Central memory CD4-positive, alpha-beta T cell (primary cell): ENCODE measurements at regions not wholly inside any gene's neighbourhood (a gene's known extent, or its start where the extent isn't known, plus 50 kb on each side); places are given as distances from the start of the nearest gene placed in this dataset.

Experiments used
- DNase-seq: peaks from one replicate; pipeline ENCODE4 v3.0.0; 2022

DNA sequence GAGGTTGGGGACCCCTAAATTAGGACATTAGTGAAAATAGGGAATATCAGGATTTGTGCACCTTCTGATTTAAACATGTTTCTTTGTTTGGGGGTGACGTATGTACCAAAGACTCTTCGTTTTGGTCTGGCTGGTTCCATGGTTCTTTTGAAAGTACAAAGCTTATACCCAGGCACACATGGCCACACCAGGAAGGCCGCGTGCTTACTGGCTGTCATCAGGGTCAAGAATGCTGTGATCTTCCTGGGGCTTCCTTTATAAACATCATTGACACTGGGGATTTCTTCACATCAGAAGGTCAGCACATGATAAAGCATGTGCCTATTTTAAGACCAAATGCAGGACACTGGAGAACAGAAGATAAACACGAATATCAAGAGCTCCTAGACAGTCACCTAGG lies 230.6 kb upstream of the ID2 start:
- DNase-seq: no peak

DNA sequence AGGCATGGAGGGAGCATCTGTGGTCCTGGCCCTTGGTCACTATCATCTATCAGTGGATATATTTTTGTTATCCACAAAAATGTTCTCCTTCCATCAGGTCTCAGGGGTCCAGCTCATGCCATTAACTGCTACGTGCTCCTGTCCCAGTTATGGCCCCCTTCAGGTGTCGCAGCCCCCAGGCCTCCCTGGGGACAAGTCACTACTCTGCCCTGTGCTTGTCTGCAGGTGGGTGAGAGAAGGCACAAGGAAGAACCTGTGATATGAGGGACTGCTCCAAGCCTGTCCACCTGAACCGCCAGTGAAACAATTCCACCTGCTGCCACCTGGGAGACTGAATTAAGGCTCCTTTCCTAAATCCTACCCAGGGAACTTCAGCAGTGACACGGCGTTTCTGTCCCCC lies 229.6 kb upstream of the ID2 start:
- no peak for DNase-seq

DNA sequence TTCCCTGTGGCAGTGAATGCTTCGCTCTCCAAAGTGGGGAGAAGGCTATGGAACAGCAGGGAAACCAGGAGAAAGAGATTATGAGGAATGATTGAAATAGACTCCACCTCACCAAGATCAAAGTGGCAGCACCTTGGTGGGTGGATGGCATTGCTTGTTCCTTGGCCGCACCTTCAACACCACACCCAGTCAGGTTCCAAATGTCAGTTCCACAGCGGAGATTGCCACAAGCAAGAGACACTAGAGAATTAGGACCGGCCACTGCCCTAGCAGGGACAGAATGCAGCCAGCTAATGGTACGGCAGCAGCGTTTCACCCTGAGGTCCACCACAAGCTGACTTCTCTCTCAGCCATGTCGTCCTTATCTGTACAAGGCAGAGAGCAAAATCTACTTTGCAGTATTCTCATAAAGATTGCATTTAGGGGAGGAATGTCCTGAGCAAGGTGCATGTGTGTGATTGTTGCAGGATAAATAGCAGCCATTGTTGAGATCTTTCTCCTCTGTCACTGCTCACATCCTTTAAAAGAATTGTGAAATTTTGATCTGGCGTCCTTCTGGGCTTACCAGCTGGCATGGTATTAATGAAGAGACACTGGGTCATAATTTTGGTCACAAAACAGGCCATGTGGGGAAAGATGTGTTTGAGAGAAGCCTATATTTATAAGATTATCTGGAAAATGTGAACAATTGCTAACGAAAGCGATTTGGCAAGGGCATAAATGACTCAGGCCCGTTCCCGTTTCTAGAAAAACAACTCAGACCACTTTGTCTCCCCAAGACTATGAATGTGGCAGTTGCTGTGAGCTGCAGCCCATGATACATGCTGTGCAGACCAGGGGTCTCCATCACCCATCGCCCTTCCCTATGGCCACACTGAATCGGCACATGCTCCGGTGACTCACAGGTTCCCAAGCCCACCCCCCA lies 228.6 kb upstream of the ID2 start:
- DNase-seq: no peak

DNA sequence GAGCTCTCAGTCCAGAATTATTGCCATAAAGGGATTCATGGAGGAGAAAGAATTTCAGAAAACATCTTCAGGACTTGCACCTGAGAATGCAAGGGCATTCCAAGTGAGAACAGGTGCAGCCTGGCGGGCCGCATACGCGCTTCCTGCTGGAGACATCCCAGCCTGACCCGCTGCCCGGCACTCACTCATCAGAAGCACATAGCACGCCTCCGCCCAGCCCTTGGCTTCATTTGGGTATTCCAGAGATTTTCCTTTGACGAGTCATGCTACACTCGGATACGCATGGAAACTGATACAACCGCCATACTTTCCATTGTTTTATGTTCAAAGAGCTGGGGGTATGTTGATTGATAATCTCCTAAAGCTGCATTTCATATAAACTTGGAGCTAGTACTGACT lies 228.0 kb upstream of the ID2 start:
- DNase-seq: no peak

DNA sequence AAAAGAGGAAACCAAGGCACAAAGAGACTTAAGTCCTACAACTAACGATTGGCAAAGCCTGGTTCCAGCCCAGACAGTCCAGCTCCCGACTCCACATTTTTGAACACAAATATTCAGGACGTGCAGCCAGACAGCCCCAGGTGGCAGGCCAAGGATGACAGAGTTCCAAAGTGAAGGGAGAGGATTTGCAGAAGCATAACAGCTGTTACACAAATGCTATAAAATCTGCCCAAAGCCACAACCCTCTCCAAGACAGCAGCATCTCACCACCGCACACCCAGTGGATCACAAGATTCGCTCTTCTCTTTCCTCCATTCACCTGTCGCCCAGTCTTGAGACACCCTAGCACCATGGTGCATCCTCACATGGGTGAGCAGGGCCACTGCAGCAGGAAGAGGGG lies 227.1 kb upstream of the ID2 start:
- no peak for DNase-seq

DNA sequence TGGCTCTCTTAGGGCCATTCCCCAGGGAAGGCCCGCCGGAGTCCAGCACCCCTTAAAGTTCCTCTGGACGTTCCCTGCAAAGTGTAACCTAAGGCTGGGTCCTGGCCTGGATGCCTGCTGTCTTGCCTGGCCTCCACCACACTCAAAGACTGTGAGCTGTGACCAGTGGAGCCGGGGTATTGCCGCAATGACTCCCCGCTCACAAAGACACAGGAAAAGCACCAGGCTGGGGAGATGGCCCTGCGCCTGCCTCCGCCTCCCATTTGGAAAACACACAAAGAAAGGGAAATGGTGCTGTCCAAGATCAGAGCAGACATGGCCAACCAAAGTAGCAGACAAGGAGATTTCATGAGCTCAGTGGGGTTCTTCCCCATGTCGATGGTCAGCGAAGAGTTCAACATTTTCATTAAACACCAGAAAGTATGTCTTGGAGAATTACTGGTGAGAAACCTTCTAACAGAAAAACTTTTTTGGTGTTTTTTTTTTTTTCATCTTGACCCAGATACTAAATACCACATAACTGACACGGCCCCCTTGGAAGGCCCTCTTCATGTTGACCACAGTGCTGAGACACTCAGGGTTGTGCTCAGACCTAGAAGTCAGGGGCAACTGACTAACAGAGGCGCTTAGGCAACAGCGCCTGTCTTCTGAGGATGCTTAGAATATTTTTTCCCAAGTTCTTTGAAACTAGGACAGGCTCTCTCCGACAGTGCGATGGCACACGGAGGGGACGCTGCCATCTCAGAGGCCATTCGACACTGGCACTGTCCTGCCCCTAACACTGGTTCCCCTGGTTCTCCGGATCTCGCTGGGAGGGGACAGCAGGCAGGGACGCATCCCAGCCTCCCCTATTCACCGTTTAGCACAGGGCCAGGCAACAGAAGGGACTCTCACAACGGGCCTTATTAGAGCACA lies 226.4 kb upstream of the ID2 start:
- no peak for DNase-seq

DNA sequence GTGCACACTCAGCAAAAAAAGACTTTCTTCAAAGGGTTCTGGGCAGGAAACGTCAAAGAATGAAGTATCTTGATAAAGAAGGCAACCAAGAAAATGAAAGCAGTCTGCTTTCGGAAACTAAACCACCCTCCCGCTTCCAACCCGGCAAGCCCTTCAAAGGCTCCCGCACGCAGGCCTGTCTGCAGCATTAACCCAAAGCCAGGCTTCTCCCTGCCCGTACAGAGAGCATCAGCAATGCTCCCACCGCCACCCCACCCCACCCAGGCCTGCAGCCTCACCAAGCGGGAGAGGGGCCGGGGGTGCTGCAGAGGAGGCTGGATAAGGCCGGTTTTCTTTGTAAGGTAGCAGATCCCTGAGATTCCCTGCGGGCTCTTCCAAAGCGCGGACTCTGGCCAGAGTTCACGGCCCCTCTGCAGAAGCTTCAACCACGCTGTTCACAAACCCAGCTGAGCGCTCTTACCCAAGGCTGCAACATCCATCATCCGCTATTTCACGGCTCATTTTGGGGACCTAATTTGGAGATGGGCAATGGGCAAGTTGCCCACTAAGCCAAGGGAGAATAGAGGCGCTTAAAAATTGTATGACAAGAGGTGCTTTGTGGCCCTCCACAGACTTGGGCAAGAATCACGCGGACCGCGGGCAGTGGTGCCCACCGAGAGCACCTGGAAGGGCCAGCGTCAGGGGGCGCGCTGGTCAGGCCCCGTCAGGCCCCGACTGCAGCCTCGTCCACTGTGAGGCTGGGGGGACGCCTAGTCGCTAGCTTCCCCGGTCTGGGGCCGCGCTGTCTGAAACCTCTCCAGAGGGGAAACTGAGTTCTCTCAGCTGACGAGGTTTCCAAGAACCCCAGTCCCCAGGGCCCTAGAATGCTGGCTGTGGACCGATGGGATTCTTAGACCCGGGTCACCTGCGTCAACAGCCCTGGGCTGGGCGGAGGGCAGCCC lies 225.4 kb upstream of the ID2 start:
- peak; percentile 76 for DNase-seq

DNA sequence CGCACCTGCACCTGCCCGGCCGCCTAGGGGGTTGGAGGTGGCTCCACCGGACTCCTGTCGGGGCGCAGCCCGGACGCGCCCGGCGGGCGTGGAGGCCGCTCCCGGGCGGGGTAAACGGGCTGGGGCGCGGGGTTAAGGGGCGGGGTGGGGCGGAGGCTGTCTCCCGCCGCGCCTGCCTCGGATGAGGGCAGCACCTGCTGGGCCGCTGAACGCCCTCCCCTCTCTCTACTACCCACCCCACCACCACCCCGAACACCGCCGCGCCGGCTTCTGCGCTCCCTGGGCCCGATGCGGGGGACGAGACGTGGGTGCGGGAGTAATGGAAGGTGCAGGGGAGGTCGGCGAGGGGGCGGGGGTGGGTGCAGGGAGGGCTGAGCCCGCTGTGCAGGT lies 224.8 kb upstream of the ID2 start:
- peak; percentile 40 for DNase-seq

DNA sequence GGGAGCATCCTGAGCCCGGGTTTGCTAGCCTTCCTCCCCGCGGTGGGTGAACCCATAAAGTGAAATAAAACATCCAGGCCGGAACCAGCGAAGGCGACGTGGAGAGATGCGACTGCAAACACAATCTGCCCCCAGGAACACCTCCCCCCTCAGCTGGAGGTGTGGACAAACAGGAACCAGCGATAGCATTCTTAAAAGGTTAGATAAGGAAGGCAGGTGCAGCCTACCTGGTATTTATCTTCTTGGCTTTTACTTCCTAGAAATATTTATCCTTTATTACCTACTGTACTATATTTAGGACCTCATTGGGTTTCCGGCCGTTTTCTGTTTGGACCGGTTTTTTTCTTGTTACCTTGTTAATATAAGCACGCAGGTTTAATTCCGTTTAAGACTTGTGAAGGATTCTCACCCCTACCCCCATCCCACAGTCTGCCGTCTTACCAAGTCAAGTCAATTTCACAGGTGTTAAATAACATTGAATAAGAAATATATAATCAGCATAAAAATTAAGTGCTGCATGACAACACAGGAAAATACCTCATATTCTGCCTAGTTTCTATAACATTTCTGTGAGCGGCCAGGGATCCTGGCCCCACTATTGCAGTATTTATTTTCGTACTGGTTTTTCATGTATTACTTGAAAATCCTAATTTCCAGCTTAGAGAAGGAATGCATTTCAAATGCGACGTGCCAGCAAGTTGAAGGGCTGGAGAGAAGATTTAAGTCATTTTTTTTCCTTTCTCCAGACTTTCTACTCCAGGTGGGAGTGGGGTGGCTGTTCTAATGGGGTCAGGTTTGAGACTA lies 224.0 kb upstream of the ID2 start:
- peak; percentile 44 for DNase-seq

DNA sequence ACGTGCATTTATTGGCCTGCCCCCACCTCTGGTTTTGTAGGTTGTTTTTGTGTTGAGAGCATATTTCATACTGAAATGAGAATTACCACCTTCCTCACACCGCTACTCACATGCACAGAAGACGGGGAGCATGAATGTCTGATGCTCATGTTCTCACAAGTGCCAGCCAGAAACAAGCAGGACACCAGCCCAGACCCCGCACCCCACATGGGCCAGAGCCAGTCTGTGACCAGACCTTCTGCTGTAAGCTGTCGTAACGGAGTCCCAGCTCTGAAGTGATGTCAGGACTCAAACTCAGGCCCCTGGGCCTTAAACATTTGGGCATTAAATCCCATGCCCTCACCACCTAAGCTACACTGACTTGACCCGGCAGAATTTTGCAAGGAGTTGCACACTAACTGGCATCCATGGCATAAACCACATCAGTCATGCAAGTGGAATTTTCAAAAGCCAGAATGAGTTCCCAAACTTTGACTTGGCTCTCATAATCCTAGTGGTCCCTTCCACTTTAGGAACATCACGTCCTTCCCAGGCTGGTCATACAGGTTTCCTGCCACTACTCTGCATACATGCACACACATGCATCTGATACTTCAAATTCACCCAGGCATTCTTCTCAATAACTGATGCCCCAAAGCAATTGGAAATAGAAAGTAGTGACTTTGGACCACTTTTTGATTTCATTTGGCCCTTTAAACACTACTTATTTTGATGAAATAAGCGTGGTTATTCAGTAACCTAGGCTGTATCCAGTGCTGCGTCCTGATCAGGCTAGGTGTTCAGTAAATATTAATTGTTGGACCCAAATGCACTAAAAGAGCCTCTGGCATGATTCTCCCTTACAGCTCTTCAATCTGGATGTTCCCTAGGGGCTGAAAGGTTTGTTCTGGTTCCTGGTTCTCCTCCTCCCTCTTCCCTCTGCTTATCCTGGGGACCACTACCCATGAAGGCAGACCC lies 223.1 kb upstream of the ID2 start:
- no peak for DNase-seq

DNA sequence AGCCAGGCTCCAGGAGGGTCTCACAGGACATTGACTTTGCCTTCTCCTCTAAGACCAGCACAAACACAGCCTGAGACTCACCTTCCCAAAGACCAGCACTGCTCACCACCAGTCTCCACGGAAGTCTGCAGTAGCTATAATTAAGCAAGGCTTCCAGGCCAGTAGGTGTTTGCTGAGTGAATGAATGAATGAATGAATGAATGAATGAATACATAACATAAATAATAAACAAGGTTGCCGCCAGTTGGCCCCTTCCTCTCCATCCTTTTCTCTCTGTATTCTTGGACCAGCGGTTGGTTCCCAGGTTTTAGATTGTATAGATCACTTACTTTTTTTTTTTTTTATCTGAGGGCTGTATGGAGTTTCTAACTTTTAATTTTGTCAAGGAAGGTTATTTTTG lies 222.4 kb upstream of the ID2 start:
- no peak for DNase-seq

DNA sequence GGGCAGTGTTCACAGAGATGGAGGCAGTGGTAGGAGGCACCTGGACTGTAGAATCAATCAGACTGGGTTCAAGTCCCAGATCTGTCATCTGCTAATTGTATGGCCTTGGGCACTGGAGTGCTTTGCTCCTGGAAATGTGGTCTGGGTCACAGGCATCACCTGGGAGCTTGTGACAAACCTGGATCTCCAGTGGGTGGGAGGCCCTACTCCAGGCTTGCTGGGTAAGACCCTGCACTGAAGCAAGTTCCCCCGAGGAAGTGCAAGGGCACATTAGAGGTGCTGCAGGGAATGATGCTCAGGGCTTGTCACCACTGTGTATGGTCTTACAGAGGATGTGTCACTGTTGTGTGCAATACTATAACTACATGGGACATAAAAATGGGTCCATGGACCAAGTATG lies 220.5 kb upstream of the ID2 start:
- no peak for DNase-seq

DNA sequence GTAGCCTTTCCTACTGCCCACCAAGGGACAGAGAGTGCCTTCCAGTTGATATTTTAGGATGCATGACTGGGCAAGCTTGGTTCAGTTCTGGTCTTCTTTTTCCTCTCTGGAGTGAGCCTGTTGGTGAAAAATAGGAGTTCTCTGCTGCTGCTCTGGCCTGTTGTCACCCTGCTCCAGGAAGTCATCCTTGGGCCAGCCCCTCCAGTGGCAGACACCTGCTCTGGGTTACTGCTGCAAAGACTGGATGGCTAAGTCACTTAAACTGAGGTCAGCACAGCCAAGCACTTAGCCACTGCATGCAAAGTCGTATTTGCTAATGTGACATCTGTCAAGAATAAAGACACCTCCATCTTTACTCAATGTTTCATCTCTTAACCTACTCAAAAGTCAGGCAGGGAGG lies 219.6 kb upstream of the ID2 start:
- no peak for DNase-seq

DNA sequence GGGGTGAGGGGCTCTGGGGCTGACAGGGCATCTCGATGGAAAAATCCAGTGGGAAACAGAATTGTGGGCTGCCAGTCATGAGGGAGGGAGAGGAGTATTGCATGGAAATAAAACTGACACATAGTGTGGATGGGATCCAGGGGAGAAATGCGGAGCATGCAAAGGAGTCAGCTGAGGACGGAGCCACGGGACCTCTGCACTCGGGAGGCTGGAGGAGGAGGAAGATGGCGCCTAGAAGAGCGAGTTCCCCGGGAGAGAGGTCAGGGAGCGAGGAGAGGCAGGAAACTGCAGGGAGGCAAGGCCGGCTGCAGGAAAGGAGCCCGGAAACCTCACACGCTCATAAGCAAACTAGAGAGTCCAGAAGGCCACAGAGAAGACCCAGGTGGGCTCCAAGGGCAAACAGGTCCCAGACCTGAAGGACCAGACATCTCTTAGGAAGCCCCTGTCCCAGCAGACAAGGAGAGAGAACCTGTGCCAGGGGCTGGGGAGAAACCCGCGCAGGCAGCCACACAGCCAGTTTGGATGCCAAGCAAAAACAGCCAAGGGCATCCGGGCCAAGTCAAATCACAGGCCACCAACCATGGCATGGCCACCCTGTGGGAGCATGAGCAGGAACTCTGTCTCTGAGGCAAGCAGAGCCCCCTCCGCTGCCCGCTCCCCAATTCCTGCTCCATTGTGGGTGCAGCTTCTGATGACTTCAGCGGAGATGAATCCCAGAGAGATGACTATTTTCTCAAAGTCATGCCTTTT lies 218.8 kb upstream of the ID2 start:
- DNase-seq: no peak

DNA sequence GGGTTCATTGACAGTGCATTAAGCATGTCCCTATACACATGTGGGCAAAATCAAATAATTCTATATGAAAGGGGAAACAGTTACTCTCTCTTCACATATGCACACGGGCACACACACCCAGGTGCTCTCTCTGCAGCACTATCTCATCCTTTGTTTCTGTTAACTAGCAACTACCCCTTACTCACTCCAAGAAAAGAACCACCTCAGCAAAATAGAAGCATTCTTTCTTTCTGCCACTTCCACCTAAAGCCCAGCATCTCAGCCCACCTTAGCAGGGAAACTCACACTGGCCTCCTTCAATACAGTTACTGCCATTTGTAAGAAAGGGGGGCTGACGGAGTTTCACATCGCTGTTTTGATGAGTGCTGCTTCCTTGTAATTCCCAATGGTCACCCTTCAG lies 216.3 kb upstream of the ID2 start:
- DNase-seq: no peak

DNA sequence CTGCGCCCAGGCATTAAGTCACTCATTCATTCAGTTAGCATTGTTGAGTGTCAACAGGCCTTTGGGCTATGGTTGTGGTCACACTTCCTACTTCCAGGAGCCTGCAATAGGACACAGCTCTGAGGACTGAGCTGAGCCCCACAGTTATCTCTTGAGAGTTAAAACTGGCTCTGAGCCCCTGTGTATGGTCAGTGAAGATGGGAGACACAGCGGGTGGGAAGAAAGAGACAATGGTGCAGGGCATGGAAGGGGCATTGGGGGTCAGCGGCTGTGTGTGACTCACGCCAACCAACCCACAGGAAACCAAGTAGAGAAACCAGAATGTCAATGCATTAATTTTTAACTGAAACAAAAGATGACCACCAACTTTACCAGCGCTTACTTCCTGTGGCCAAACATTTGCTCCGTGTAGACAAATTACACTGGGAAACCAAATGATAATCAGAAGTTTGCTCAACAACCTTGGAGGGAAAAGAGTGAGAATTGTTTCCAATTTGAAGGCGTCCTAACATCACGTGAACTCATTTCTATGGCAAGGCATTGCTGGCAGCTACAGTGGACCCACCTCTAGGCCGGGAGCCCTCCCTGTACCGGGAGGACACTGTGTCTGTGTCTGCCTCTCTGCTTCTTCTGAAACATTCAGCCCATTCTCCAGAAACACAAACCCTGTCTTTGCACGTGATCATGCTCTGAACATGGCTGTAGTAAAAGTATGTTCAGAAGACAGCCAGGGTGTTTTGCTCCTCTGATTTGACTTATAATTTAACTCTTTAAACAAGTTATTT lies 212.0 kb upstream of the ID2 start:
- no peak for DNase-seq

DNA sequence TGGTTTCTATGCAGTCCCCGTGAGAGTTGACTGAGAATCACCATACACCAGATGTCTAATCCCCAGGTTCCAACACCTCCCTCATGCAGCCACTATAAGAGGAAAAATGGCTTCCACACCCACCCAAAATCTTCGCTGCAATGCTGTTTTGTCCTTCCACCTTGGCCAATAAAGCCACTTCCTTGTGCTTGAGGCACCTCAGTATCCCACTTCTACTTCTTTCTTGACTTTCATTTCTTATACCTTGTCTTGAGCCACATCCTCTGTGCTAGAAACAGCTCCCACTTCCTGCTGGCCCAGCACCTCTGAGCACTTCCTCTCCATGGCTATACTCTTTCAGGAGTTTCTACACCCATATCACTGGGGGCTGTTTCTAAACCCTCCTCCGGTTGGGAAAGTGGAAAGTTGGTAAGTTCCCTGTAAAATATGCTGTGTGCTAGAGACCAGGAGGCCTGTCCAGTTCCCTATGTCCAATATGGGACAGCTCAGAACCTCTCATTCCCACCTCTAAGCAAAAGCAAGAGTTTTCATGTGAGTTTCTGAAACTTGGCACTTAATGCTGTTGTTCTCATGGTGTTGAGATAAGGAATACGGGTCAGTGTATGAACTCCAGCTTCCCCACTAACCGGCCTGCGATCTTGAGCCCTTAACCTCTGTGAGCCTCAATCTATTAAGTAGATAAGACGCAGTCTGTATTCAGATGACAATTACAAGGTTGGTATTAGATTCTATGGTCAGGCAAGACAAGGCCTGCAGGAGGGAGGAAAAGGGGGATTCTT lies 209.1 kb upstream of the ID2 start:
- peak; percentile 15 for DNase-seq

DNA sequence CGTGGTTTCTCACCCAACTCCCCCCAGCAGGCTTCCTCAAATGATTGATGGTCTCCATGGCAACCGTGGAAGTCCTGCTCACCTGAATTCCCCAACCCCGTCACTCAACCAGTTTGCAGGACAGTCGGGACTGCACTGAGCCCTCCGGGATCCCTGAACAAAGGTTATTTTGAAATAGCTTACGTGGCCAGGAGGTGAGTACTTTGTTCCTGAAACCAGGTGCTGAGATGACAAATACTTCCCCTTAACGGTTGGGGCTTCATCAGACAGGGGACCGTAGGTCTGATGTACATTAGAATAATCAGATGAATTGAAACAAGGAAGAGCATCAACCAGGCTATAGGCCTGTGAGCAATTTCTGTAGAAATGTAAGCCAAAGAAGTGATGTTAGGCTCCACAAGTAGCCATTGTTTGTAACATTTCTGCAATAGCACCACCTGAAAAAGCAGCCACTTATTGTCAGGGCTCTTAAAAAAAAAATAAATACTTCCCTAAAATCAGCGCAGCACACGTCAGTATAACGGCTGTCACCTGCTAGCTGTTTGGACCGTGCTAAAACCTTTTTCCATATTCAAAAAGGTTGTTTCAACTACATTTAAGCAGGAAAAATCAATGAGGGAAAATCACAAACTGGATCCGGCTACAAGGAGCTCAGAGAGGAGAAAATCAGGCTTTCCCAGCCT lies 206.4 kb upstream of the ID2 start:
- DNase-seq: peak; percentile 18
